ENCODE measurements at regions not wholly inside any gene's neighbourhood (a gene's known extent, or its start where the extent isn't known, plus 50 kb on each side); places are given as distances from the start of the nearest gene placed in this dataset.

- H3K36me3 Mint-ChIP-seq: no peaks in the 10 kb centered on the region
- no peaks in the 10 kb centered on the region for H3K4me1 Mint-ChIP-seq
- H3K4me3 Mint-ChIP-seq: no peak overlapping the region
- ATAC-seq (ENCODE audit: low read depth in 2 of 2) (no peak), DNase-seq (no peak)
- peaks cover 8 to 31% (median 28%) of the 10 kb centered on the region in 3 donors for H3K27me3 Mint-ChIP-seq
- H3K9me3 Mint-ChIP-seq: no peaks in the 10 kb centered on the region
- H3K27ac Mint-ChIP-seq: no peak overlapping the region
Observed at GRCh38 chr11:121958323-121958970, 157.6 kb downstream of the BLID start.

DNA sequence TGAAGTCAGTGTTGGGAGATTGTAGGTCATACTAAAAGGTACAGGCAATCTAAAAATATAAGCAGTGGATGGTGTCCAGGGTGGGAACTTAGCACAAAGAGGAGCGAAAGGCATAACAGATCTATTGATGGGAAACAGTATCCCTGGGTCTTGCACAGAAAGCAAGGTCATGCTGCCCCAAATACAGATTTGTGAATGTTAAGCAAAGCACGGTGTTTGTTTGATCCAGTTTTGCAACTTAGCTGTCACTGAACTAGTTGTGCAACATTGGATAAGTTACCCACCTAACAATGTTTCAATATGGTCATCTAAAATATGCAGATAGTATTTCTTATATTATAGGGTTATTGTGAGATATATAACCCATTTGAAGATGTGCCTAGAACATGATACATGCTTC lies 162.9 kb downstream of the BLID start:
- ATAC-seq (ENCODE audit: low read depth in 2 of 2): no peak
- DNase-seq: no peak
- H3K9me3 Mint-ChIP-seq: peaks cover 0 to 2% (median 0%) of the 10 kb centered on the region in 7 donors
- H3K27me3 Mint-ChIP-seq: peaks cover 13 to 18% (median 14%) of the 10 kb centered on the region in 3 donors
- no peak overlapping the region for H3K4me3 Mint-ChIP-seq
- H3K27ac Mint-ChIP-seq: no peak overlapping the region
- no peaks in the 10 kb centered on the region for H3K4me1 Mint-ChIP-seq
- H3K36me3 Mint-ChIP-seq: no peaks in the 10 kb centered on the region

DNA sequence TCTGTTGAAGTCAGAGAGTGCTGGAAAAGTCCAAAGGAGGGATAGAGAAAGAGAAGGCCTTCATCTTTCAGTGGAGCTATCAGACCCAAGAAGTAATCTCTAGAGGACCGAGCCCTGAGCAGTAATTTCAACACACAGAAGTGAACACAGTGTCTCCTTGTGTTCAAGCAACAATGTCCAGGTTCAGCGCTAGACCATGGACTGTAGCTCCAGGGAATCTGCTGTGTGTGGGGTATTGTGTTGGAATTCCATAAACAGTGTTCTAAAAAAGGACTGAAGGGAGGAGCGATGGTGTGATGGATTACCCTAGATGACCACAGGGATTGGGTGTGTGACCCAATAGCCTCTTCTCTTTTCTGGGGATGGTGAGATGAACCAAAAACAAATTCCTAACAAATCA lies 165.9 kb downstream of the BLID start:
- Mint-ChIP-seq H3K9me3 (peaks cover 0 to 2% (median 0%) of the 10 kb centered on the region in 7 donors), H3K36me3 (no peaks in the 10 kb centered on the region), H3K4me3 (no peak overlapping the region), H3K4me1 (no peaks in the 10 kb centered on the region), H3K27me3 (peaks cover 0 to 14% (median 12%) of the 10 kb centered on the region in 3 donors), H3K27ac (no peak overlapping the region)
- ATAC-seq (ENCODE audit: low read depth in 2 of 2) (no peak), DNase-seq (no peak)

- ATAC-seq (ENCODE audit: low read depth in 2 of 2): no peak
- H3K9me3 Mint-ChIP-seq: peaks cover 0 to 2% (median 0%) of the 10 kb centered on the region in 7 donors
- H3K36me3 Mint-ChIP-seq: no peaks in the 10 kb centered on the region
- no peak for DNase-seq
- H3K27me3 Mint-ChIP-seq: peaks cover 0 to 7% (median 4%) of the 10 kb centered on the region in 3 donors
- H3K4me1 Mint-ChIP-seq: no peaks in the 10 kb centered on the region
- no peak overlapping the region for H3K4me3 Mint-ChIP-seq
- H3K27ac Mint-ChIP-seq: no peak overlapping the region
Observed at GRCh38 chr11:121946514-121946913, 169.5 kb downstream of the BLID start.

DNA sequence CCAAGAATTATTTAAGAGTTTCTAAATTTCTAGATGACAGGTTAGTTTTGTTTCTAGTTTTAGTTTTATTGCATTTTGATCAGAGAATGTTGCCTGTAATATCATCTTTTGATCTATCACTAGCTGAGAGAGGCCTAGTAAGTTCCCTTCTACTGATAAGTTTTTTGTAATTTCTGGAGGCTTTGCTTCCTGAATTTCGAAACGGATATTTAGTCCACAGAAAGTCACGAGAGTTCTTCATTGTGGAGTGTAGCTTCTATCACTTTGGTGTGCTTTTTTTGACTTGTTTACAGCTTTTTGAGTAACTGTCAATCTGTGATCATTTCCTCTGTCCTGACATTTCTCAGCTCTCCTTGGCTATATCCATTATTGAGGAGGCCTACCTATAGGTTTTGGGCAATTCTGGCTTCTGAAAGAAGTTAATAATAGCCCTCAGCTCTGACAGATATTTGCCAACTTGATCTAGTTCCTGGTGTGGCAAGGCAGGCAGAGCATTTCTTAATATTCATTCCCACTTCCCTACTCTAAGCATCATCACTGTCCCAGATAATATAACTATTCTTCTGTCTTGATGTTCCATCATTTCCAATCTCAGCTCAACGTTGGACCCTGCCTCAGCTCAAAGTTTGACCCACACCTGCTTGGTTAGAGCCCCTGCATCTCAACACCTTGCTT lies 171.3 kb downstream of the BLID start:
- no peaks in the 10 kb centered on the region for H3K4me1 Mint-ChIP-seq
- ATAC-seq (ENCODE audit: low read depth in 2 of 2) (no peak), DNase-seq (no peak)
- no peak overlapping the region for H3K4me3 Mint-ChIP-seq
- H3K27me3 Mint-ChIP-seq: peaks cover 0 to 4% (median 0%) of the 10 kb centered on the region in 3 donors
- no peak overlapping the region for H3K27ac Mint-ChIP-seq
- peaks cover 0 to 2% (median 0%) of the 10 kb centered on the region in 7 donors for H3K9me3 Mint-ChIP-seq
- H3K36me3 Mint-ChIP-seq: no peaks in the 10 kb centered on the region

- DNase-seq (no peak), ATAC-seq (ENCODE audit: low read depth in 2 of 2) (no peak)
- Mint-ChIP-seq H3K9me3 (no peaks in the 10 kb centered on the region), H3K4me1 (no peaks in the 10 kb centered on the region), H3K27me3 (peaks cover 0 to 4% (median 0%) of the 10 kb centered on the region in 3 donors), H3K4me3 (no peak overlapping the region), H3K27ac (no peak overlapping the region), H3K36me3 (no peaks in the 10 kb centered on the region)
Observed at GRCh38 chr11:121938076-121938475, 177.9 kb downstream of the BLID start.

GRCh38 chr11:121936781-121937447 lies 179.1 kb downstream of the BLID start:
- DNase-seq (no peak), ATAC-seq (ENCODE audit: low read depth in 2 of 2) (no peak)
- no peaks in the 10 kb centered on the region for H3K36me3 Mint-ChIP-seq
- no peaks in the 10 kb centered on the region for H3K9me3 Mint-ChIP-seq
- no peak overlapping the region for H3K27ac Mint-ChIP-seq
- H3K4me3 Mint-ChIP-seq: no peak overlapping the region
- peaks cover 8 to 10% (median 8%) of the 10 kb centered on the region in 3 donors for H3K27me3 Mint-ChIP-seq
- H3K4me1 Mint-ChIP-seq: no peaks in the 10 kb centered on the region

DNA sequence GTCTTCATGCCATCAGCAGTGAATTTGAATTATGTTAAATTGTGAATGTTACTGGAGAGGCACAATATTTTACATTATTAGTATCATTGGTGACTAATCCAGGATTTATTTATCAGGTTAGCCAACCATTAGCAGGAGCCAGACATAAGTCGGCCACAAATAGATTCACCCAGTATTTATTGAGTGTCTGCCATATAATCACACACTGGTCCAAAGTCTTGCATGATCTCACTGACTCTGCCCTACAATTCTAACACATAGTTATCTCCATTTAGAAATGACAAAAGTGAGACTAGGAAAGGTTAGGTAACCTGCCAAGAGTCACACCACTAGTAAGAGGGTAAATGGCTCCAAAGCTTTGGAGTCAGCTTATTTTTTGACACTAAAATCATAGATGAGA lies 179.6 kb downstream of the BLID start:
- Mint-ChIP-seq H3K9me3 (no peaks in the 10 kb centered on the region), H3K27me3 (peaks cover 13 to 16% (median 14%) of the 10 kb centered on the region in 3 donors), H3K4me1 (no peaks in the 10 kb centered on the region), H3K4me3 (no peak overlapping the region), H3K36me3 (no peaks in the 10 kb centered on the region), H3K27ac (no peak overlapping the region)
- ATAC-seq (ENCODE audit: low read depth in 2 of 2) (no peak), DNase-seq (no peak)

- H3K27me3 Mint-ChIP-seq: peaks cover 15 to 18% (median 16%) of the 10 kb centered on the region in 3 donors
- no peaks in the 10 kb centered on the region for H3K9me3 Mint-ChIP-seq
- H3K27ac Mint-ChIP-seq: no peak overlapping the region
- no peaks in the 10 kb centered on the region for H3K36me3 Mint-ChIP-seq
- H3K4me3 Mint-ChIP-seq: no peak overlapping the region
- DNase-seq: no peak
- no peak for ATAC-seq (ENCODE audit: low read depth in 2 of 2)
- no peaks in the 10 kb centered on the region for H3K4me1 Mint-ChIP-seq
Observed at GRCh38 chr11:121933694-121934093, 182.3 kb downstream of the BLID start.

DNA sequence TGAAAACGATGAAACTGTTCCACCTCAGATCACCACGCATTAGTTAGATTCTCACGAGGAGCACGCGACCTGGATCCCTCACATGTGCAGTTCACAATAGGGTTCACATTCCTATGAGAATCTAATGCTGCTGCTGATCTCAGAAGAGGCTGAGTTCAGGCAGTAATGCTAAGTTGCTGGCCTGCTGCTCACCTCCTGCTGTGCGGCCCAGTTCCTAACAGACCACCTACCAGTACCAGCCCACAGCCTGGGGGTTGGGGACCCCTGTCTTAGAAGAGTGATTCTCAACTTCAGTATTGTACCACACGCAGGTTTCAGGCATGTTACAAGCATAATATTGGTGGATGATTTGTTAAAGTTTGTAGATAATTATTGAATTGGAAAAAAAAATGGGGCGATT lies 182.7 kb downstream of the BLID start:
- ATAC-seq (ENCODE audit: low read depth in 2 of 2): no peak
- Mint-ChIP-seq H3K4me1 (no peaks in the 10 kb centered on the region), H3K36me3 (no peaks in the 10 kb centered on the region), H3K27ac (no peak overlapping the region), H3K4me3 (no peak overlapping the region), H3K27me3 (peaks cover 15 to 18% (median 16%) of the 10 kb centered on the region in 3 donors), H3K9me3 (no peaks in the 10 kb centered on the region)
- no peak for DNase-seq

DNA sequence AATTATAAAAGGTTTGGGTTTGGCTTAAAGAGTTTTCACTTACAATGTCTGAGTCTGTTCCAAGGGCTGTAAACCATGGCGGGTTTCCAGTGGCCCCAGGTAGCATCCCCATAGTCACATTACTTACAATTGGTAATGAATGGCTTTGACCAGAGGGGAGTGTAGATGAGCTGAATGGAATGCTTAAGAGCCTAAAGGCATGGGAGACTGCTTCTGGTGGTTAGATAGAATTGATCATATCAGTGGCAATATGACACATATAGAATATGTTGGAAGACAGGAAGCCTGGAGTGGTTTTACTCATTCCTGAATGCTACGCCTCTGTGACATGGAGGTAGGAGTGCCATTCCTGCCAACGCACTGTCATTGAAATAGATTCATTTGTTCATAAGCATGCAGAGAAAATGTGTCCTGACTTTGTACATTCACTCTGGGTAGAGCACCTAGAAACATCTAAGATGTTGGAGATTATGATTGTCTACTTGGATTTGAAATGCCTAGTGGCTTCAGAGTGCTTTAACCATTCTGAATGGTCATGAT lies 183.3 kb downstream of the BLID start:
- ATAC-seq (ENCODE audit: low read depth in 2 of 2) (no peak), DNase-seq (no peak)
- Mint-ChIP-seq H3K27ac (no peak overlapping the region), H3K27me3 (peaks cover 16 to 18% (median 18%) of the 10 kb centered on the region in 3 donors), H3K36me3 (no peaks in the 10 kb centered on the region), H3K9me3 (no peaks in the 10 kb centered on the region), H3K4me1 (no peaks in the 10 kb centered on the region), H3K4me3 (no peak overlapping the region)

DNA sequence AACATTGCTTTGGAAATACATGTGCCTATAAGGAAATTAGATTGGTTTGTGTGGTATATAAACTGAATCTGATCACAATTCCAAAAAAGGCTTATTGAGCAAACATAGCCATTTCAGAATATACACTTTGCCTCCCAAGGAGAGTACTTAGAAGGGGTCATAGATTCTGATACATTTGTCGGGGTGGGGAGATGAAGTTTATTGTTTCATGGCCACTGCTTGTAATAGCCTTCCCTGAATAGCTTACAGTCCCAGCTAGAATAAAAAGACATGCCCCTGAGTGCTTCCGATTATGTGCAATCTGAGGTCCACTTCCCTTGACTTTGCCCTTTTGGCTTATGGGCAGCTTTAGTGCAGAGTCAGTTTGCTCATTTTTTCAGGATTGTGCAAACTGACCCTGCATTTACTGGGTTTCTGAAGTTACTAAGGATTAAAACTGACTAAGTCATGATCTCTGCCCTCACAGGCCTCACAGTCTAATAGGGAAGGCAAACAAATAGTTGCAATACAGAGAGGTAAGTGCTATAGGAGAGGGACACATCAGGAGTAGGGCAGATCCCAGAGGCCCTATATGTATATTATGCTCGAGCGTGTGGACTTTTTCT lies 184.2 kb downstream of the BLID start:
- DNase-seq (no peak), ATAC-seq (ENCODE audit: low read depth in 2 of 2) (no peak)
- peaks cover 20 to 26% (median 20%) of the 10 kb centered on the region in 3 donors for H3K27me3 Mint-ChIP-seq
- no peak overlapping the region for H3K27ac Mint-ChIP-seq
- no peak overlapping the region for H3K4me3 Mint-ChIP-seq
- no peaks in the 10 kb centered on the region for H3K36me3 Mint-ChIP-seq
- no peaks in the 10 kb centered on the region for H3K9me3 Mint-ChIP-seq
- H3K4me1 Mint-ChIP-seq: no peaks in the 10 kb centered on the region

DNA sequence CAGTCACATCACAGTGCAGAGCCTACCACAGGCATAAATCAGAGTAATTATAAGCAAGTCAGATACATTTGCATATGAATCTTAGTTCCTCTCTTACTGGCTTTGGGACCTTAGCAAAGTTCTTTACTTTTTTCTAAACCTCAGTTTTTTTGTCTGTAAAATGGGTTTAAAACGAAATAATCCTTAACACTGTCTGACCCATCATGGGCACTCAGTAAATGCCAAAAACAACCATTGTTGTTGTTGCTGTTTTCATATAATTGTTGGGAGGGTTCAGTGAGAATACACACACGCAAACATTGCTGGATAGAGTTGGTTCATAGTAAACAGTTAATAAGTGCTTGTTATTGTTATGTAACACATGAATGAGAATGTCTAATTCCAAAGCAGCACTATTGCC lies 184.9 kb downstream of the BLID start:
- H3K4me1 Mint-ChIP-seq: no peaks in the 10 kb centered on the region
- peaks cover 24 to 34% (median 27%) of the 10 kb centered on the region in 3 donors for H3K27me3 Mint-ChIP-seq
- DNase-seq (no peak), ATAC-seq (ENCODE audit: low read depth in 2 of 2) (no peak)
- no peak overlapping the region for H3K27ac Mint-ChIP-seq
- H3K4me3 Mint-ChIP-seq: no peak overlapping the region
- H3K9me3 Mint-ChIP-seq: no peaks in the 10 kb centered on the region
- H3K36me3 Mint-ChIP-seq: no peaks in the 10 kb centered on the region

Measured in naive B cell (primary cell).